ENCODE measurements at regions not wholly inside any gene's neighbourhood (a gene's known extent, or its start where the extent isn't known, plus 50 kb on each side); places are given as distances from the start of the nearest gene placed in this dataset.

GRCh38 chr12:73678335-73678734, 859.3 kb upstream of the ATXN7L3B start:
- H3K4me2 ChIP-seq (ENCODE audit: insufficient read depth in 1 of 2, low read depth in 2 of 2, low read length in 2 of 2): 0 out of 4 replicates have a peak overlapping the region, but pooled peaks of 1 of the 2 experiments have one; percentile 25
- H3K27me3 ChIP-seq (replicated peaks in 1 of 4; ENCODE audit: control insufficient read depth in 3 of 4, extremely low read depth in 1 of 4, insufficient read depth in 3 of 4, low read length in 3 of 4): no peaks in the 10 kb centered on the region
- no peaks in the 10 kb centered on the region for H3K79me1 ChIP-seq (ENCODE audit: low read depth, low read length)
- H2BK20ac ChIP-seq (ENCODE audit: low read length): no peak overlapping the region
- no peak overlapping the region for H2BK12ac ChIP-seq (ENCODE audit: low read depth, low read length)
- H3K23ac ChIP-seq (ENCODE audit: insufficient read length): no peak overlapping the region
- CTCF ChIA-PET (ENCODE audit: partially characterized antibody): no interaction called here
- FAIRE-seq: no peak
- no peaks in the 10 kb centered on the region for H3K9me3 ChIP-seq (ENCODE audit: insufficient read depth in 2 of 2, low read depth in 1 of 2, low read length in 1 of 2)
- H3K14ac ChIP-seq (ENCODE audit: insufficient read length): no peak overlapping the region
- no peak overlapping the region for H2BK120ac ChIP-seq (replicated peaks; ENCODE audit: low read depth, low read length)
- H3K23me2 ChIP-seq (ENCODE audit: low read depth, low read length): no peaks in the 10 kb centered on the region
- no peak for DNase-seq (ENCODE audit: low read depth in 1 of 2, low spot score in 2 of 2)
- H3K9ac ChIP-seq (replicated peaks in 1 of 4; ENCODE audit: extremely low read depth in 1 of 4, low read depth in 3 of 4, low read length in 3 of 4): no peak overlapping the region
- H4K20me1 ChIP-seq (replicated peaks in 1 of 2; ENCODE audit: control insufficient read depth in 1 of 2, insufficient read depth in 2 of 2, low read length in 2 of 2): no peaks in the 10 kb centered on the region
- no peak overlapping the region for H4K8ac ChIP-seq (ENCODE audit: extremely low read depth, insufficient read depth, low read length)
- no peak overlapping the region for H3K4ac ChIP-seq (replicated peaks; ENCODE audit: insufficient read length, low read depth, low read length)
- H2BK15ac ChIP-seq (ENCODE audit: low read length): no peak overlapping the region
- no peak overlapping the region for H2BK5ac ChIP-seq (ENCODE audit: low read depth, low read length)
- no peak overlapping the region for H3K56ac ChIP-seq (replicated peaks; ENCODE audit: insufficient read length, low read depth, low read length)
- H2AFZ ChIP-seq (ENCODE audit: low read length): no peak overlapping the region
- H3K4me3 ChIP-seq (ENCODE audit: extremely low read depth in 1 of 4, insufficient read depth in 2 of 4, low read depth in 3 of 4, low read length in 4 of 4): no peak overlapping the region
- H3K79me2 ChIP-seq (ENCODE audit: control insufficient read depth in 1 of 2, insufficient read depth in 2 of 2, low read length in 2 of 2): no peaks in the 10 kb centered on the region
- H2AK5ac ChIP-seq (ENCODE audit: low read depth, low read length): no peak overlapping the region
- H4K91ac ChIP-seq (replicated peaks; ENCODE audit: insufficient read length, low read length): no peak overlapping the region
- no peak overlapping the region for H3K27ac ChIP-seq (ENCODE audit: low read depth, low read length)
- POLR2A ChIA-PET (ENCODE audit: partially characterized antibody): no interaction called here
- no peaks in the 10 kb centered on the region for H3K36me3 ChIP-seq (ENCODE audit: control insufficient read depth in 2 of 4, insufficient read depth in 4 of 4, low read length in 3 of 4)
- H4K5ac ChIP-seq (ENCODE audit: insufficient read length, low read depth, low read length): no peak overlapping the region
- H3K4me1 ChIP-seq (replicated peaks in 1 of 4; ENCODE audit: control insufficient read depth in 3 of 4, insufficient read depth in 4 of 4, low read length in 3 of 4): peaks cover 0 to 5% (median 3%) of the 10 kb centered on the region in 4 experiments; a peak in 6 of 7 replicates
- 97% methylated on average over 3 of the region's 3 CpGs; no CpG with 5 or more reads in 1 of the 2 experiments for whole genome bisulfite sequencing, 2 experiments (ENCODE audit: extremely low coverage in 1 of 2, insufficient coverage in 1 of 2, insufficient read length in 1 of 2, insufficient replicate concordance in 2 of 2, low coverage in 1 of 2, low lambda C conversion rate in 2 of 2, missing lambda C conversion rate in 1 of 2)
- H3K18ac ChIP-seq (ENCODE audit: extremely low read depth, low read length): no peak overlapping the region
- TF ChIP-seq RAD21 (IDR thresholded peaks at IDR 0.05 in 1 of 2, conservative IDR thresholded peaks at IDR 0.05 in 1 of 2; ENCODE audit: low read depth in 2 of 2, low read length in 2 of 2) (no peak), CHD2 (IDR thresholded peaks at IDR 0.05; ENCODE audit: low read length) (no peak), SP1 (IDR thresholded peaks at IDR 0.05; ENCODE audit: low read depth, low read length) (no peak)

All from H1 (cell line).